Endothelial cell of umbilical vein (primary cell): ENCODE measurements at regions not wholly inside any gene's neighbourhood (a gene's known extent, or its start where the extent isn't known, plus 50 kb on each side); places are given as distances from the start of the nearest gene placed in this dataset.

Source experiments
- BruUV-seq: library from RNA; stranded (reverse); fragments of 400-500 nt; replicated peaks from 2 replicates; lab custom pipeline; 2021; lab: Mats Ljungman, UMichigan
- CTCF ChIA-PET: fragments of 300-600, 350-600 bp; sonication (Branson Sonifier 250); formaldehyde crosslinking; loops from one replicate; lab custom pipeline; 2021; ENCODE audit warnings: antibody characterized with exemption, inconsistent platforms; lab: Charles Lee
- POLR2A ChIA-PET: fragments of 300-600, 350-600 bp; sonication (Branson Sonifier 250); formaldehyde crosslinking; loops from one replicate; lab custom pipeline; 2021; ENCODE audit warnings: antibody characterized with exemption, inconsistent platforms; lab: Charles Lee
- DNase-seq: peaks from one replicate; pipeline ENCODE4 v3.0.0-alpha.2; 2011; ENCODE audit warnings: low read depth, low spot score
- FAIRE-seq: peaks from 2 replicates; lab custom pipeline; 2011; peaks lifted over from hg19 to GRCh38; lab: Jason Lieb, UNC
- H2AFZ ChIP-seq: 2 replicates; pipeline ENCODE4 v1.6.0; 2012; ENCODE audit warnings: low read depth, low read length, control low read depth, inconsistent platforms
- H3K27ac ChIP-seq: 2 replicates; pipeline ENCODE4 v1.5.1; 2011; ENCODE audit warnings: low read depth, mild to moderate bottlenecking, control low read depth, low read length, moderate library complexity; ENCODE audit not compliant: insufficient read depth
- H3K27me3 ChIP-seq, 2 experiments: 2 replicates each; pipeline versions ENCODE4 v1.6.0 to v1.6.1; 2011; ENCODE audit warnings: low read length in 2 of 2, mixed read lengths in 1 of 2; ENCODE audit not compliant: control insufficient read depth in 2 of 2, insufficient read depth in 2 of 2
- H3K36me3 ChIP-seq, 2 experiments: 2 replicates in 1 of 2; 3 replicates in 1 of 2; pipeline ENCODE4 v1.5.1; 2011; ENCODE audit warnings: low read length in 2 of 2, mild to moderate bottlenecking in 1 of 2, moderate library complexity in 1 of 2; ENCODE audit not compliant: control insufficient read depth in 2 of 2, insufficient read depth in 2 of 2; ENCODE audit errors: extremely low read depth in 1 of 2
- H3K4me1 ChIP-seq: 3 replicates; pipeline ENCODE4 v1.5.1; 2011; ENCODE audit warnings: mild to moderate bottlenecking, low read length; ENCODE audit not compliant: control insufficient read depth, insufficient read depth; ENCODE audit errors: extremely low read depth
- H3K4me2 ChIP-seq: 2 replicates; pipeline ENCODE4 v1.6.1; 2011; ENCODE audit warnings: low read length, control low read depth, mixed read lengths; ENCODE audit not compliant: insufficient read depth
- H3K4me3 ChIP-seq, 3 experiments: fragments of 200-600 bp in 1 of 3; sonication (generic), shearing (Covaris generic) in 1 of 3; replicated peaks in 1 of 3; 2 replicates each; pipeline ENCODE4 v1.5.1; 2011 to 2016; ENCODE audit warnings: control low read depth in 3 of 3, low read length in 3 of 3, mild to moderate bottlenecking in 2 of 3, inconsistent platforms in 1 of 3, low read depth in 1 of 3, moderate library complexity in 1 of 3; ENCODE audit not compliant: insufficient read depth in 1 of 3
- H3K79me2 ChIP-seq: 2 replicates; pipeline ENCODE4 v1.6.0; 2012; ENCODE audit warnings: low read length, inconsistent platforms; ENCODE audit not compliant: control insufficient read depth, insufficient read depth
- H3K9ac ChIP-seq: replicated peaks from 2 replicates; pipeline ENCODE3; 2011; ENCODE audit warnings: low read length, control low read depth; ENCODE audit not compliant: insufficient read depth; ENCODE audit errors: extremely low read depth
- H3K9me1 ChIP-seq: replicated peaks from 3 replicates; pipeline ENCODE4 v1.6.0; 2011; ENCODE audit warnings: mild to moderate bottlenecking, low read length; ENCODE audit not compliant: control insufficient read depth, insufficient read depth; ENCODE audit errors: extremely low read depth
- H3K9me3 ChIP-seq: replicated peaks from 2 replicates; pipeline ENCODE4 v1.5.1; 2012; ENCODE audit warnings: low read length, inconsistent platforms; ENCODE audit not compliant: control insufficient read depth, insufficient read depth
- H4K20me1 ChIP-seq: replicated peaks from 2 replicates; pipeline ENCODE3; 2011; ENCODE audit warnings: mild to moderate bottlenecking, low read length; ENCODE audit not compliant: control insufficient read depth, insufficient read depth; ENCODE audit errors: extremely low read depth
- EZH2 ChIP-seq: IDR thresholded peaks from 2 replicates; pipeline ENCODE4 v1.6.1; 2012; ENCODE audit warnings: borderline replicate concordance, low read depth, mild to moderate bottlenecking, moderate library complexity, low read length, inconsistent platforms; ENCODE audit not compliant: severe bottlenecking
- FOS ChIP-seq: IDR thresholded peaks from 2 replicates; pipeline ENCODE4 v1.6.1; 2011; ENCODE audit warnings: mild to moderate bottlenecking, low read length, moderate library complexity, borderline replicate concordance; ENCODE audit not compliant: insufficient read depth
- GATA2 ChIP-seq: IDR thresholded peaks from 2 replicates; pipeline ENCODE4 v1.7.0; 2011; ENCODE audit warnings: low read depth, mild to moderate bottlenecking, moderate library complexity, mixed read lengths, low read length; ENCODE audit not compliant: insufficient read length, insufficient read depth
- JUN ChIP-seq: IDR thresholded peaks from 2 replicates; pipeline ENCODE4 v1.6.1; 2011; ENCODE audit warnings: borderline replicate concordance, low read depth; ENCODE audit not compliant: insufficient read length, insufficient read depth
- POLR2A ChIP-seq: IDR thresholded peaks from 2 replicates; pipeline ENCODE4 v1.6.1; 2012; ENCODE audit warnings: low read depth, mild to moderate bottlenecking, control low read depth, low read length
- POLR2AphosphoS5 ChIP-seq: IDR thresholded peaks from 2 replicates; pipeline ENCODE4 v1.6.1; 2012; ENCODE audit warnings: low read depth, mild to moderate bottlenecking, control low read depth, low read length, moderate library complexity; ENCODE audit not compliant: insufficient read depth
- dilution Hi-C: fragments of 300-500 bp; cut with MboI; formaldehyde crosslinking; loops from one replicate; pipeline ENCODE4 v1.15.0; 2019; ENCODE audit warnings: low sequenced_read_pairs; ENCODE audit not compliant: extremely low pct_ligation_motif_present
- intact Hi-C: fragments of 100-400 bp; cut with micrococcal nuclease; formaldehyde crosslinking; loops from one replicate; pipeline ENCODE4 v1.10.0; 2022
- TF ChIP-seq, protein P1 (sequence below): IDR thresholded peaks from 2 replicates; pipeline ENCODE4 v1.6.1; 2011; ENCODE audit not compliant: insufficient read depth, insufficient read length
- TF ChIP-seq, protein P2 (sequence below), 2 donors: IDR thresholded peaks; 1 replicate in 1 of 2; 2 replicates in 1 of 2; pipeline ENCODE4 v1.5.1; 2011; ENCODE audit warnings: low read length in 2 of 2, mild to moderate bottlenecking in 2 of 2, moderate library complexity in 2 of 2, control low read depth in 1 of 2, inconsistent platforms in 1 of 2, low read depth in 1 of 2; ENCODE audit not compliant: insufficient read depth in 1 of 2; ENCODE audit errors: extremely low read depth in 1 of 2

DNA sequence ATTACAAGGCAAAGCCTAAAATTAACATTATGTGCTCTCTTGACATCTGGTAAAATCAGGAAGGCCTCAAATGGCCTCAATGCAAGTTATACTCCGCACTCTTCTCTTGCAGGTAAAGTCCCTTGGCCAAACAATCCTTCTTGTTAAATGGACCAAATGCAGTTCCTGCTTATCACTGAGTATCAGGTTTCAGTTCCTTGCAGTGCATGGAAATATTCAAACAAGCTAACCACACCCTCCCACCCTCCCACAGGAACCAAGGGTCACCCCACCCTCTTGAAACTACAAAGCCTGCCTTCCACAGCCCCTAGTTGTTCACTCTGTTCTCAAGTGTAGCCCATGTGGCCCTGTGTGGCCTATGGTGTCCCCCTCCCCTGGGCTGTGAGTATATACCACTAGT is 171.9 kb upstream of the CADPS start:
- BruUV-seq = no TSS peak
- no peak overlapping the region for H3K27ac ChIP-seq
- DNase-seq (no peak), FAIRE-seq (no peak)
- no peak overlapping the region for H3K4me2 ChIP-seq
- no peaks in the 10 kb centered on the region for H3K36me3 ChIP-seq
- no peaks in the 10 kb centered on the region for H4K20me1 ChIP-seq
- H3K9me1 ChIP-seq = no peaks in the 10 kb centered on the region
- H3K27me3 ChIP-seq = no peaks in the 10 kb centered on the region
- TF ChIP-seq POLR2A (no peak), FOS (no peak), JUN (no peak), GATA2 (no peak), POLR2AphosphoS5 (no peak), EZH2 (no peak)
- TF ChIP-seq, protein P1, sequence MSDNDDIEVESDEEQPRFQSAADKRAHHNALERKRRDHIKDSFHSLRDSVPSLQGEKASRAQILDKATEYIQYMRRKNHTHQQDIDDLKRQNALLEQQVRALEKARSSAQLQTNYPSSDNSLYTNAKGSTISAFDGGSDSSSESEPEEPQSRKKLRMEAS = no peak
- TF ChIP-seq, protein P2, sequence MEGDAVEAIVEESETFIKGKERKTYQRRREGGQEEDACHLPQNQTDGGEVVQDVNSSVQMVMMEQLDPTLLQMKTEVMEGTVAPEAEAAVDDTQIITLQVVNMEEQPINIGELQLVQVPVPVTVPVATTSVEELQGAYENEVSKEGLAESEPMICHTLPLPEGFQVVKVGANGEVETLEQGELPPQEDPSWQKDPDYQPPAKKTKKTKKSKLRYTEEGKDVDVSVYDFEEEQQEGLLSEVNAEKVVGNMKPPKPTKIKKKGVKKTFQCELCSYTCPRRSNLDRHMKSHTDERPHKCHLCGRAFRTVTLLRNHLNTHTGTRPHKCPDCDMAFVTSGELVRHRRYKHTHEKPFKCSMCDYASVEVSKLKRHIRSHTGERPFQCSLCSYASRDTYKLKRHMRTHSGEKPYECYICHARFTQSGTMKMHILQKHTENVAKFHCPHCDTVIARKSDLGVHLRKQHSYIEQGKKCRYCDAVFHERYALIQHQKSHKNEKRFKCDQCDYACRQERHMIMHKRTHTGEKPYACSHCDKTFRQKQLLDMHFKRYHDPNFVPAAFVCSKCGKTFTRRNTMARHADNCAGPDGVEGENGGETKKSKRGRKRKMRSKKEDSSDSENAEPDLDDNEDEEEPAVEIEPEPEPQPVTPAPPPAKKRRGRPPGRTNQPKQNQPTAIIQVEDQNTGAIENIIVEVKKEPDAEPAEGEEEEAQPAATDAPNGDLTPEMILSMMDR (IDR thresholded peaks at IDR 0.05; ENCODE audit: extremely low read depth in 1 of 2, insufficient read depth in 1 of 2, low read depth in 1 of 2, low read length in 2 of 2) = no peak
- no peaks in the 10 kb centered on the region for H3K4me1 ChIP-seq
- no peak overlapping the region for H3K4me3 ChIP-seq
- no peaks in the 10 kb centered on the region for H3K79me2 ChIP-seq
- no peak overlapping the region for H2AFZ ChIP-seq
- dilution Hi-C loops (no loop called here), intact Hi-C loops (no loop called here)
- no peaks in the 10 kb centered on the region for H3K9me3 ChIP-seq
- POLR2A ChIA-PET = no interaction called here
- CTCF ChIA-PET = no interaction called here
- no peak overlapping the region for H3K9ac ChIP-seq
